GM12878 (cell line): ENCODE measurements at regions not wholly inside any gene's neighbourhood (a gene's known extent, or its start where the extent isn't known, plus 50 kb on each side); places are given as distances from the start of the nearest gene placed in this dataset.

Experiments used
- ATAC-seq: fragments of 200-7000 bp; cut with Tn5 transposase; 3 replicates; pipeline ENCODE4 v1.9.1; 2020; ENCODE audit warnings: mild to moderate bottlenecking, moderate library complexity
- BruUV-seq: library from RNA; stranded (reverse); fragments of 400-500 nt; replicated peaks from 2 replicates; lab custom pipeline; 2021; lab: Mats Ljungman, UMichigan
- CTCF ChIA-PET: fragments of 300-600 bp; sonication (Branson Sonifier 250); formaldehyde crosslinking; extraction: SDS; loops from one replicate; lab custom pipeline; 2021; ENCODE audit warnings: inconsistent platforms; lab: Yijun Ruan, JAX
- POLR2A ChIA-PET: fragments of 350-600 bp; formaldehyde crosslinking; extraction: SDS; loops from one replicate; lab custom pipeline; 2021; ENCODE audit warnings: inconsistent platforms; lab: Charles Lee
- RAD21 ChIA-PET: fragments of 300-600 bp; sonication (Branson Sonifier 250); formaldehyde crosslinking; loops from one replicate; lab custom pipeline; 2023; ENCODE audit warnings: antibody characterized with exemption; ENCODE audit not compliant: unreplicated experiment; lab: Charles Lee
- SMC1A ChIA-PET: fragments of 300-600 bp; sonication (Branson Sonifier 250); formaldehyde crosslinking; loops from one replicate; lab custom pipeline; 2023; ENCODE audit not compliant: unreplicated experiment, uncharacterized antibody; lab: Charles Lee
- DNase-seq: peaks from one replicate; pipeline ENCODE4 v3.0.0-alpha.2; 2011; ENCODE audit warnings: low read depth, low spot score
- FAIRE-seq: peaks from 3 replicates; lab custom pipeline; 2011; peaks lifted over from hg19 to GRCh38; lab: Jason Lieb, UNC
- H2AFZ ChIP-seq: 2 replicates; pipeline ENCODE4 v1.6.0; 2011; ENCODE audit warnings: low read depth, low read length, control low read depth; ENCODE audit not compliant: control insufficient read depth
- H3K27ac ChIP-seq: 2 replicates; pipeline ENCODE4 v1.5.1; 2011; ENCODE audit warnings: control low read depth; ENCODE audit not compliant: control insufficient read depth, insufficient read depth
- H3K27me3 ChIP-seq, 2 experiments: replicated peaks in 1 of 2; 2 replicates each; pipeline versions ENCODE4 v1.6.0 to v1.6.1; 2011; ENCODE audit warnings: low read length in 1 of 2; ENCODE audit not compliant: control insufficient read depth in 2 of 2, insufficient read depth in 2 of 2
- H3K36me3 ChIP-seq, 2 experiments: 2 replicates each; pipeline ENCODE4 v1.5.1; 2011; ENCODE audit warnings: low read length in 1 of 2; ENCODE audit not compliant: control insufficient read depth in 2 of 2, insufficient read depth in 2 of 2
- H3K4me1 ChIP-seq: 2 replicates; pipeline ENCODE4 v1.6.1; 2011; ENCODE audit warnings: mild to moderate bottlenecking, low read length, moderate library complexity, mixed read lengths; ENCODE audit not compliant: control insufficient read depth, insufficient read depth
- H3K4me2 ChIP-seq: 2 replicates; pipeline ENCODE4 v1.6.0; 2011; ENCODE audit warnings: control low read depth; ENCODE audit not compliant: control insufficient read depth, insufficient read depth
- H3K4me3 ChIP-seq: fragments of 200-600 bp; sonication (generic); 2 replicates; pipeline ENCODE4 v1.5.1; 2016
- H3K79me2 ChIP-seq: 2 replicates; pipeline ENCODE4 v1.6.0; 2011; ENCODE audit warnings: low read length; ENCODE audit not compliant: control insufficient read depth, insufficient read depth
- H3K9ac ChIP-seq: 2 replicates; pipeline ENCODE4 v1.8.0; 2011; ENCODE audit warnings: low read length, control low read depth, mixed read lengths; ENCODE audit not compliant: control insufficient read depth, insufficient read depth
- H3K9me3 ChIP-seq: replicated peaks from 3 replicates; pipeline ENCODE4 v1.5.1; 2011; ENCODE audit warnings: mild to moderate bottlenecking, low read length; ENCODE audit not compliant: control insufficient read depth, insufficient read depth
- H4K20me1 ChIP-seq: 2 replicates; pipeline ENCODE4 v1.6.0; 2011; ENCODE audit not compliant: control insufficient read depth, insufficient read depth
- CBX3 ChIP-seq: fragments of 200-600 bp; sonication (generic); IDR thresholded peaks from 2 replicates; pipeline ENCODE4 v1.6.1; 2016; ENCODE audit warnings: low read depth, borderline replicate concordance
- CREB1 ChIP-seq: IDR thresholded peaks from 2 replicates; pipeline ENCODE4 v1.6.1; 2012; ENCODE audit warnings: low read depth, mild to moderate bottlenecking, inconsistent platforms
- EGR1 ChIP-seq, 2 experiments: IDR thresholded peaks; 1 replicate in 1 of 2; 2 replicates in 1 of 2; pipeline ENCODE4 v1.6.1; 2011 to 2012; ENCODE audit warnings: low read depth in 2 of 2, low read length in 2 of 2, borderline replicate concordance in 1 of 2, mild to moderate bottlenecking in 1 of 2, moderate library complexity in 1 of 2
- FOXK2 ChIP-seq: fragments of 450-650 bp; IDR thresholded peaks from 2 replicates; pipeline ENCODE4 v1.6.1; 2017; ENCODE audit warnings: mild to moderate bottlenecking, moderate library complexity
- GABPA ChIP-seq: IDR thresholded peaks from 2 replicates; pipeline ENCODE4 v1.6.1; 2014; ENCODE audit warnings: antibody characterized with exemption, low read depth, mild to moderate bottlenecking, inconsistent platforms
- JUNB ChIP-seq: IDR thresholded peaks from 2 replicates; pipeline ENCODE4 v1.6.1; 2016; ENCODE audit warnings: antibody characterized with exemption, mild to moderate bottlenecking
- JUND ChIP-seq: IDR thresholded peaks from 2 replicates; pipeline ENCODE4 v1.6.1; 2012; ENCODE audit warnings: low read depth, mild to moderate bottlenecking, low read length, improper control_type of control experiment, moderate library complexity
- MAX ChIP-seq: IDR thresholded peaks from 2 replicates; pipeline ENCODE4 v1.6.1; 2012; ENCODE audit warnings: low read depth, low read length, improper control_type of control experiment
- MEF2A ChIP-seq: IDR thresholded peaks from 2 replicates; pipeline ENCODE4 v1.6.1; 2011; ENCODE audit warnings: low read depth, mild to moderate bottlenecking, low read length, moderate library complexity; ENCODE audit not compliant: insufficient read depth
- MYB ChIP-seq: fragments of 150-350 bp; IDR thresholded peaks from 2 replicates; pipeline ENCODE4 v1.6.1; 2014; ENCODE audit warnings: mild to moderate bottlenecking, low read depth, low read length, borderline replicate concordance
- NBN ChIP-seq: fragments of 450-650 bp; IDR thresholded peaks from 2 replicates; pipeline ENCODE4 v1.6.1; 2016
- PAX5 ChIP-seq: IDR thresholded peaks from 2 replicates; pipeline ENCODE4 v1.6.1; 2011; ENCODE audit warnings: low read depth, low read length, borderline replicate concordance
- RAD51 ChIP-seq: fragments of 450-650 bp; IDR thresholded peaks from 2 replicates; pipeline ENCODE4 v1.6.1; 2016; ENCODE audit warnings: moderate library complexity, mild to moderate bottlenecking, inconsistent platforms
- REST ChIP-seq: IDR thresholded peaks from 2 replicates; pipeline ENCODE4 v1.6.1; 2012; ENCODE audit warnings: mild to moderate bottlenecking, low read depth, low read length
- SMAD1 ChIP-seq: fragments of 450-650 bp; IDR thresholded peaks from 2 replicates; pipeline ENCODE4 v1.6.1; 2018; ENCODE audit warnings: mild to moderate bottlenecking, low read depth; ENCODE audit not compliant: partially characterized antibody
- SP1 ChIP-seq: IDR thresholded peaks from one replicate; pipeline ENCODE4 v1.6.1; 2011; ENCODE audit warnings: low read depth, low read length
- SPI1 ChIP-seq: IDR thresholded peaks from 2 replicates; pipeline ENCODE4 v1.6.1; 2011; ENCODE audit warnings: low read depth, mild to moderate bottlenecking, low read length, moderate library complexity, borderline replicate concordance; ENCODE audit not compliant: insufficient read depth
- TCF7 ChIP-seq: IDR thresholded peaks from 2 replicates; pipeline ENCODE4 v1.6.1; 2014; ENCODE audit warnings: antibody characterized with exemption, borderline replicate concordance
- ZNF24 ChIP-seq: fragments of 450-650 bp; IDR thresholded peaks from 2 replicates; pipeline ENCODE4 v1.6.1; 2017; ENCODE audit warnings: antibody characterized with exemption, mild to moderate bottlenecking
- WGBS: methylation state at CpG from one replicate; pipeline ENCODE4 v1.1.6; 2016; ENCODE audit warnings: low lambda C conversion rate; ENCODE audit not compliant: insufficient replicate concordance, insufficient coverage; ENCODE audit errors: missing lambda C conversion rate; 5-methylcytosine and 5-hydroxymethylcytosine counted together
- in situ Hi-C: fragments of 300-500 bp; cut with MboI; formaldehyde crosslinking; loops from 9 replicates; pipeline ENCODE4 v1.14.3; 2018; ENCODE audit warnings: mixed read lengths
- intact Hi-C: fragments of 100-400 bp; cut with micrococcal nuclease; formaldehyde crosslinking; loops from one replicate; pipeline ENCODE4 v1.14.2; 2022; ENCODE audit not compliant: unreplicated experiment

DNA sequence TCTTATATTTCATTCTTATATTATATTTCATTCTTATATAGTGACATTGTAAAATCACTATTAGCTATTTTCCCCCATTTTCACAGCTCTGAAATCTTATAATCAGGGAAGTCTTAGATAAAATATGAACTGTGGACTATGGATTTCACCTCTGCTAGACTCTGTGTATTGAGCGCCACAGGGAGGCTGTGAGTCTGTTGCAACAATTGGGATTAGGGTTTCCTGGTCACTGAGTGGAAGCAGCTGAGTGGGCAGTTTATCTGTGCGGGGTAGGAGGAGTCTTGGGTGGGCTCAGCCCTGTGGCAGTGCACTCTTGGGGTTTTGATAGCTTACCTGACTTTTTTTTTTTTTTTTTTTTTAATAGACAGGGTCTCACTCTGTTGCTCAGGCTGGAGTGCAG is 249.5 kb downstream of the PTTG2 start (continued):
- TF ChIP-seq REST (no peak), EGR1 (IDR thresholded peaks at IDR 0.05; ENCODE audit: borderline replicate concordance in 1 of 2, low read depth in 2 of 2, low read length in 2 of 2) (no peak), PAX5 (no peak), NBN (no peak), CREB1 (no peak)

DNA sequence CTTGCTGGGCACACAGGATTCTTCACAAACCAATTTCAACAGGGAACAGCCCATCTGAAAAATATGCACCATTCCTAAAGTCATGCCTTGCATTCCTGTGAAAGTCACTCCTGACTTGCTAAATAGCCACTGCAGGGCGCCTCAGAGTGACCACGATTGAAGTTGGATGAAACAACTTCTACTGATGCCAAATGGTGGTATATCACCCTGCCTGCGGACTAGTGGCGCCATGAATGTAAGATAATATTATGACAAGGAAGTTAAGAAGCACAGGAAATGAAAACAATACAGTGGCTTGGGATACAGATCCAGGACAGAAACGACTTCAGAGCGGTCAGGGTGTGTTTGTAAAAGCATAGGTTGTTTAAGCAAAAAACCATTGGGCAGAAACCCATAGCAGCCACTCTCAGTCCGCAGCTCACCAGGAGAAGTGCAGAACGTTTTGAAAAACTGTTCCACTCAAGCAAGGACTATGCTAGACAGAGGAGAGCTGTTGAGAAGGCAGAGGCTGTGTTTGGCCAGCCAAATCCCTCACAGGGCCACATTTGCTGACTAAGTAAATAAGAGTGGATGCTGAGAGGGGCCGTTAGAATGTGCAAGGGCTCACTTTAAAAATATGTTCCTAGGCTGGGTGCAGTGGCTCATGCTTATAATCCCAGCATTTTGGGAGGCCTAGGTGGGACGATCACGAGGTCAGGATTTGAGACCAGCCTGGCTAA is 250.4 kb downstream of the PTTG2 start:
- ATAC-seq (no peak), FAIRE-seq (no peak), DNase-seq (no peak)
- Histone ChIP-seq H4K20me1 (no peaks in the 10 kb centered on the region), H3K4me1 (no peaks in the 10 kb centered on the region), H3K36me3 (no peaks in the 10 kb centered on the region), H3K9ac (no peak overlapping the region), H3K79me2 (no peaks in the 10 kb centered on the region), H3K9me3 (no peaks in the 10 kb centered on the region; the same call in 2 of the 3 replicates), H2AFZ (no peak overlapping the region), H3K27ac (no peak overlapping the region), H3K4me3 (no peak overlapping the region), H3K27me3 (no peaks in the 10 kb centered on the region), H3K4me2 (no peak overlapping the region)
- ChIA-PET CTCF (interaction anchor here (0.8 kb wide), 1 partner anchor 309 kb away, joined by 3 read pairs; no protein-coding TSS in a partner anchor), SMC1A (interaction anchor here (0.6 to 1.8 kb wide), 2 partner anchors 31 to 47 kb away, joined by 3 to 8 read pairs; no protein-coding TSS in a partner anchor), POLR2A (no interaction called here), RAD21 (no interaction called here)
- no TSS peak for BruUV-seq
- intact Hi-C loops (no loop called here), in situ Hi-C loops (no loop called here)
- TF ChIP-seq RAD51 (no peak), TCF7 (no peak), ZNF24 (no peak), SPI1 (no peak), GABPA (no peak), MYB (no peak), SP1 (no peak), CBX3 (no peak), SMAD1 (no peak), FOXK2 (no peak), MEF2A (no peak), JUND (no peak), MAX (no peak), JUNB (no peak)
- WGBS: 75% methylated on average over 11 of the region's 11 CpGs
